Mucosa of gallbladder (tissue), 1 donor: ENCODE measurements at regions not wholly inside any gene's neighbourhood (a gene's known extent, or its start where the extent isn't known, plus 50 kb on each side); places are given as distances from the start of the nearest gene placed in this dataset.
"Not testable (repeated sequence)": the region's sequence is repeated elsewhere in the genome, so short reads cannot be mapped to it uniquely, and the experiment has no call there.

Source experiments
- DNase-seq: peaks from one replicate; pipeline ENCODE4 v3.0.0-alpha.2; 2020; ENCODE audit warnings: low spot score
- donor health status: DM: no; HTN: no; CAD: no.

DNA sequence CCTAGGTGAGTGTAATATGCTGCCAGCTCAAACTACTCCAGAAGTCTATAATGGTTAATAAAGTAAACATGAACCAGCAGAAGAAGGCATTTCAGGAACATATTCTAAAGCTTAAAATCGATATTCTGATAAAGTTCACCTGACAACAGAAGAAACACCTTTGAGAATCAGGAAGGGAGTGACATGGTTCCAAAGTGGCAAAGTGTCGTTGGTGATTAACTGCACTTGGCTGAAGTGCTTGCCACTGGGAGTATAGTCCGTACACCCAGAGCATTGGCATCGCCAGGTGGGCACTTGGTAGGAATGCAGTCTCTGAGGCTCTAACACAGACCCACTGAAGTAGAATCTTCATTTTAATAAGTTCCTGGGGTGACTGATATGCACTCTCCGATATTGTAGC is 76.0 kb upstream of the H2AZ1 start:
- peak; percentile 62 for DNase-seq

DNA sequence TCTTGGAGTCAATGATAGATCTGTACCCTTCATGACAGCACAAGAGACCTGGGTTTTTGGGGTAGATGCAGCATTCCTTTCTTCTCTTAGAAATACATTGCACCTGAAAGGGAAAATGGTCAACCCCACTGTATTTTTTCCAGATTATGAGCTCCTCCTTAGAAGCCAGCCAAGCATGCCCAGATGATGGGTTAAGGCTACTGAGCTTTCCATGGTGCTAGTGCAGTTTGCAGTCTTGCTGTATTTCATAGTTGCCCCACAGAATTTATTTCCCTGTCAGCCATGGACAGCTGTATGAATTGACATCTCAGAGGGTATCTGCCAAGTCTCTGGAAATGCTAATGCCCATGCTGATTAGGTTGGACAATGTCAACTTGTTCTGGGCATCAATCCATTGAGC is 73.7 kb upstream of the H2AZ1 start:
- no peak for DNase-seq

DNA sequence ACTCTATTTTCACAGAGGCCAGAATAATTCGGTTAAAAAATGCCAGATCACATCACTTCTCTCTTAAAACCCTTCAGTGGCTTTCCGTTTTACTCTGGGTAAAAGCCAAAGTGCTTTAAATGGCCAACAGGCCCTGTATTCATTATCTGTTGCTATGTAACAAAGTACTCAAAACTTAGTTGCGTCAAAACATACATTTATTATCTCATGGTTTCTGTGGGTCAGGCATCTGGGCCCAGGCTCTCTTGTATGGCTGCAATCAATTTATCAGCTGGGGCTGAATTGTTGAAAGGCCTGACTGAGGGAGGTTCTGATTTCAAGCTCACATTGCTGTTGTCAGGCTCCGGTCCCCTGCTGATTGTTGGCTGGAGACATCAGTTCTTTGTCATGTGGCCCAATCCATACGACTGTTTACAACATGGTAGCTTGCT is 72.7 kb upstream of the H2AZ1 start:
- DNase-seq = no peak

DNA sequence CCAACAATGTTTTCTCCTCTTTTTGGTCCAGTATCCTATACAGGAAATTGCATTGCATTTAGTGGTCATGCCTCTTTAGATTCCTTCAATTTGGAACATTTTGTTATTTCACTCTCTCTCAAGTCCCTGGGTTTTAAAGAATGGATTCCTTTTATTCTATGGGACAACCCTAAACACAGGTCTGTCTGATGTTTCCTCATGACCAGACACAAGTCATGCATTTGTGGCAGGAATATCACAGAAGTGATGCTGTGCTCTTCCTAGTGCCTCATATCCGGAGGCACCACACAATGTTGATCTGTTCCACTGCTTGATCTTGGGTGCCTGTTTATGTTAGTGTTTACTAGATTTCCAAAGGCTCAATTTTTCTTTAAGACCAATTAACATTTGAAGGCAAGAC is 69.7 kb upstream of the H2AZ1 start:
- DNase-seq = no peak

DNA sequence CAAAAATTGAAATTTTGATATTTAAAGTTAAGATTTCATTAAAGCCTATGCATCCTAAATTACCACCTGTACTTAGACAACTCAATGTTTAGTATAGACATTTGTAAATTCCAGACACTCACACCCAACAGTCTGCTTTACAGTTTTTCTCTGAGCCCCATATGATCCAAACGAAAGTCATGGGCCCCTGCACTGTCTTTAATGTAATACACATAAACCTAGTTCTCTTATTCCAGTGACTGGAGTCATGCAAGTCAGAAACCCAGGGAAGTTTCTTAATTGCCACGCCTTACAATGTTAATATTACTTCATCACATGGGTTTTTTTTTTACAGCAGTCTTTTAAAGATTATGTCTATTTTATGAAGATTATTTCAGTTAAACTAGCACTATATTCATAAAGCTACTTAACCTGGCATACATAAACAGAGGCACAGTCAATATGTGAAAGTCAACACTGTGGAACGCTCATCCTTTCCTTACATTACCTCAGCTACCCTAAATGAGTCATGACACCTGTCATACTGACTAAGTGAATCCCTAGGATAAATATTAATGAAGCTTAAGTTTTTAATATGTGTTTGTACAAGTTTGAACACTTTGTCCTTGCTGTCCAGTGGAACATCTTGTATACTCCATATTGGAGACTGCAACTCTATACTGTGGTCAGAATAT is 67.7 kb upstream of the H2AZ1 start:
- no peak for DNase-seq

- DNase-seq = no peak
Measured at GRCh38 chr4:100016191-100016590, 66.1 kb upstream of the H2AZ1 start.

DNA sequence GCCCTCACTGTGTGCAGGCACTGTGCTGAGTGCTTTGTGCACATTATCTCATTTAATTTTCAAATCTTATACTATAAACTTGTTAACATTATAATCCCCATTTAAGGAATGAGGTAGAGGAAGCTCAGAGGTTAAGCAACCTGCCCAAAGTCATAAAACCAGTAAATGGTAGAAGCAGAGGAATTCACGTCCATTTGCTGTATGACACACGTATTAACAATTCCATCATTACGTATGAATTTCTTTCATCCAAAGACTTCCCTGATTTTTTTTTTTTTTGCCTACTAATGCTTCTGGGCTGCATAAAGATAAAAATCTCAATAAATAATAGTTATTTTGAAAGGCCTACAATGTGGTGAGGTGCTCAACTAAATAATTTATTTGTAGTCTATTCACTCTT is 64.5 kb upstream of the H2AZ1 start:
- no peak for DNase-seq

GRCh38 chr4:100009490-100009889 is 59.4 kb upstream of the H2AZ1 start:
- no peak for DNase-seq

DNA sequence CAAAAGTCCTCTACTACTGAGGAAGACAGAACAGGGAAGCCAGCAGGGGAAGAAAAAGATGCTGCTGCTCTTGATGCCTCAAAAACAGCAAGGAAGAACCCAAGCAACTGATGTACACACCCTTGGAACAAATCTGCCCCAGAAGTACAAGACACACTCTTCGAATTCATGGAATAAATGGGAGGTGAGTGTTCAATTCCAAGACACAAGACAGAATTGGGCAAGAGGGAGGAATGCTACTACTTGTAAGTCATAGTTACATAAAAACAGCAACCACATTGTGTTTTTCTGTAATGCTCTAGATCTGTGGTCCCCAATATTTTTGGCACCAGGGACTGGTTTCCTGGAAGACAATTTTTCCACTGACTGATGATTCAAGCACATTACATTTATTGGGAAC is 58.0 kb upstream of the H2AZ1 start:
- DNase-seq = no peak

GRCh38 chr4:100006161-100006560 is 56.1 kb upstream of the H2AZ1 start:
- not testable (repeated sequence) for DNase-seq
